HL-60 (cell line): ENCODE measurements at regions not wholly inside any gene's neighbourhood (a gene's known extent, or its start where the extent isn't known, plus 50 kb on each side); places are given as distances from the start of the nearest gene placed in this dataset.

ENCODE experiments used
- GABPA ChIP-seq: IDR thresholded peaks from 2 replicates; pipeline ENCODE4 v1.6.1; 2012; ENCODE audit warnings: low read depth
- POLR2AphosphoS5 ChIP-seq: IDR thresholded peaks from 2 replicates; pipeline ENCODE4 v1.6.1; 2012; ENCODE audit warnings: low read depth
- SPI1 ChIP-seq: IDR thresholded peaks from 2 replicates; pipeline ENCODE4 v1.6.1; 2012; ENCODE audit warnings: low read depth, mild to moderate bottlenecking, borderline replicate concordance
- TF ChIP-seq, protein P1 (sequence below): IDR thresholded peaks from one replicate; pipeline ENCODE4 v1.5.1; 2011; ENCODE audit warnings: low read length, control low read depth, inconsistent platforms; ENCODE audit not compliant: insufficient read depth
- TF ChIP-seq, protein P2 (sequence below): IDR thresholded peaks from 2 replicates; pipeline ENCODE4 v1.6.1; 2012; ENCODE audit warnings: low read depth; ENCODE audit not compliant: insufficient replicate concordance

DNA sequence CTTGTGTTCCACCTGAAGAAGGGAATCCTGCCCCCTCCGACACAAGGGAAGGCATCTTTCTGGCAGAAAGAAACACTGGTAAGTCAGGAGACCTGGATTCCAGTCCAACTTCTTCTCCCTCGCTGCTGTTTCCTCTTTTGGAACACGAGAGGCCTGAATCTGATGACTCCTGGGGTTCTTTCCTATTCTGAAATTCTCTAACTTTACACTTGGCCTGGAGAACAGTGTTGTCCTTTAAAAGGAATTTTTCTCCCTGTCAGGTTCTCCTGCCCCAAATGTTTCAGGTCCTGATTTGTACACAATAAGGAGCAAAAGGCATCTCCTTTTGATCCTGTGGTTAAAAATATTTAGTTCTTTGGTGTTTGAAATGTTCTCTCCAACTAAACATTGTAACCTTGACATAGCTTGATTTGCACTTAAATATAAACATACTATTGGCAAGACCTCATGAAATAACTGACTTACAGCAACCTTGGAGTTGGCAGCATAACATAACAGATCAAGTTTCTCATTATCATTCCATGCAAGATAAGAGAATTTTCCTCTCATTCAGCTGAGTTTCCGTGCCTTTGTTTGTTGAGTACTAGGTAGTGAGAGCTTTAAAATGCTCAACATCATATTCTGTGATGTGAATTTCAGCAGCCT is 244.8 kb downstream of the COG6 start:
- TF ChIP-seq, protein P1, sequence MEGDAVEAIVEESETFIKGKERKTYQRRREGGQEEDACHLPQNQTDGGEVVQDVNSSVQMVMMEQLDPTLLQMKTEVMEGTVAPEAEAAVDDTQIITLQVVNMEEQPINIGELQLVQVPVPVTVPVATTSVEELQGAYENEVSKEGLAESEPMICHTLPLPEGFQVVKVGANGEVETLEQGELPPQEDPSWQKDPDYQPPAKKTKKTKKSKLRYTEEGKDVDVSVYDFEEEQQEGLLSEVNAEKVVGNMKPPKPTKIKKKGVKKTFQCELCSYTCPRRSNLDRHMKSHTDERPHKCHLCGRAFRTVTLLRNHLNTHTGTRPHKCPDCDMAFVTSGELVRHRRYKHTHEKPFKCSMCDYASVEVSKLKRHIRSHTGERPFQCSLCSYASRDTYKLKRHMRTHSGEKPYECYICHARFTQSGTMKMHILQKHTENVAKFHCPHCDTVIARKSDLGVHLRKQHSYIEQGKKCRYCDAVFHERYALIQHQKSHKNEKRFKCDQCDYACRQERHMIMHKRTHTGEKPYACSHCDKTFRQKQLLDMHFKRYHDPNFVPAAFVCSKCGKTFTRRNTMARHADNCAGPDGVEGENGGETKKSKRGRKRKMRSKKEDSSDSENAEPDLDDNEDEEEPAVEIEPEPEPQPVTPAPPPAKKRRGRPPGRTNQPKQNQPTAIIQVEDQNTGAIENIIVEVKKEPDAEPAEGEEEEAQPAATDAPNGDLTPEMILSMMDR: no peak
- TF ChIP-seq GABPA: no peak
- no peak for TF ChIP-seq POLR2AphosphoS5
- TF ChIP-seq SPI1: no peak
- TF ChIP-seq, protein P2, sequence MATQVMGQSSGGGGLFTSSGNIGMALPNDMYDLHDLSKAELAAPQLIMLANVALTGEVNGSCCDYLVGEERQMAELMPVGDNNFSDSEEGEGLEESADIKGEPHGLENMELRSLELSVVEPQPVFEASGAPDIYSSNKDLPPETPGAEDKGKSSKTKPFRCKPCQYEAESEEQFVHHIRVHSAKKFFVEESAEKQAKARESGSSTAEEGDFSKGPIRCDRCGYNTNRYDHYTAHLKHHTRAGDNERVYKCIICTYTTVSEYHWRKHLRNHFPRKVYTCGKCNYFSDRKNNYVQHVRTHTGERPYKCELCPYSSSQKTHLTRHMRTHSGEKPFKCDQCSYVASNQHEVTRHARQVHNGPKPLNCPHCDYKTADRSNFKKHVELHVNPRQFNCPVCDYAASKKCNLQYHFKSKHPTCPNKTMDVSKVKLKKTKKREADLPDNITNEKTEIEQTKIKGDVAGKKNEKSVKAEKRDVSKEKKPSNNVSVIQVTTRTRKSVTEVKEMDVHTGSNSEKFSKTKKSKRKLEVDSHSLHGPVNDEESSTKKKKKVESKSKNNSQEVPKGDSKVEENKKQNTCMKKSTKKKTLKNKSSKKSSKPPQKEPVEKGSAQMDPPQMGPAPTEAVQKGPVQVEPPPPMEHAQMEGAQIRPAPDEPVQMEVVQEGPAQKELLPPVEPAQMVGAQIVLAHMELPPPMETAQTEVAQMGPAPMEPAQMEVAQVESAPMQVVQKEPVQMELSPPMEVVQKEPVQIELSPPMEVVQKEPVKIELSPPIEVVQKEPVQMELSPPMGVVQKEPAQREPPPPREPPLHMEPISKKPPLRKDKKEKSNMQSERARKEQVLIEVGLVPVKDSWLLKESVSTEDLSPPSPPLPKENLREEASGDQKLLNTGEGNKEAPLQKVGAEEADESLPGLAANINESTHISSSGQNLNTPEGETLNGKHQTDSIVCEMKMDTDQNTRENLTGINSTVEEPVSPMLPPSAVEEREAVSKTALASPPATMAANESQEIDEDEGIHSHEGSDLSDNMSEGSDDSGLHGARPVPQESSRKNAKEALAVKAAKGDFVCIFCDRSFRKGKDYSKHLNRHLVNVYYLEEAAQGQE: no peak
